Astrocyte (in vitro differentiated cells and primary cell): ENCODE measurements at regions not wholly inside any gene's neighbourhood (a gene's known extent, or its start where the extent isn't known, plus 50 kb on each side); places are given as distances from the start of the nearest gene placed in this dataset.
"Not testable (repeated sequence)": the region's sequence is repeated elsewhere in the genome, so short reads cannot be mapped to it uniquely, and the experiment has no call there.

ENCODE experiments used
- DNase-seq: peaks from one replicate; pipeline ENCODE4 v3.0.0-alpha.2; 2010; ENCODE audit warnings: low read depth
- FAIRE-seq: peaks from 2 replicates; lab custom pipeline; 2011; peaks lifted over from hg19 to GRCh38; lab: Jason Lieb, UNC
- H2AFZ ChIP-seq: 2 replicates; pipeline ENCODE4 v1.6.0; 2012; ENCODE audit warnings: low read depth, low read length, inconsistent platforms
- H3K27ac ChIP-seq: 2 replicates; pipeline ENCODE4 v1.5.1; 2011; ENCODE audit warnings: low read depth, low read length, inconsistent platforms
- H3K27me3 ChIP-seq: 2 replicates; pipeline ENCODE4 v1.6.0; 2011; ENCODE audit warnings: low read length, inconsistent platforms; ENCODE audit not compliant: insufficient read depth
- H3K36me3 ChIP-seq: 2 replicates; pipeline ENCODE4 v1.5.1; 2011; ENCODE audit warnings: low read length, inconsistent platforms; ENCODE audit not compliant: insufficient read depth
- H3K4me1 ChIP-seq: 2 replicates; pipeline ENCODE4 v1.5.1; 2011; ENCODE audit warnings: low read length, inconsistent platforms; ENCODE audit not compliant: insufficient read depth
- H3K4me2 ChIP-seq: 2 replicates; pipeline ENCODE4 v1.6.0; 2012; ENCODE audit warnings: low read length, inconsistent platforms
- H3K4me3 ChIP-seq: 2 replicates; pipeline ENCODE4 v1.5.1; 2011; ENCODE audit warnings: low read depth, mild to moderate bottlenecking, low read length, inconsistent platforms; ENCODE audit not compliant: insufficient read depth
- H3K79me2 ChIP-seq: 2 replicates; pipeline ENCODE4 v1.6.0; 2012; ENCODE audit warnings: mild to moderate bottlenecking, low read length, inconsistent platforms; ENCODE audit not compliant: insufficient read depth
- H3K9ac ChIP-seq: 2 replicates; pipeline ENCODE4 v1.6.0; 2012; ENCODE audit warnings: mild to moderate bottlenecking, low read length, inconsistent platforms
- H3K9me3 ChIP-seq: 2 replicates; pipeline ENCODE4 v1.5.1; 2012; ENCODE audit warnings: low read depth, mild to moderate bottlenecking, low read length, inconsistent platforms; ENCODE audit not compliant: insufficient read depth
- H4K20me1 ChIP-seq: 2 replicates; pipeline ENCODE4 v1.6.0; 2012; ENCODE audit warnings: low read length, inconsistent platforms; ENCODE audit not compliant: insufficient read depth
- H3K27ac Mint-ChIP-seq: one replicate; pipeline ENCODE4 v1.8.0; 2021; ENCODE audit warnings: mild to moderate bottlenecking, mixed read lengths; ENCODE audit not compliant: unreplicated experiment
- H3K27me3 Mint-ChIP-seq: one replicate; pipeline ENCODE4 v1.8.0; 2021; ENCODE audit warnings: low read depth, mixed read lengths; ENCODE audit not compliant: unreplicated experiment
- H3K36me3 Mint-ChIP-seq: one replicate; pipeline ENCODE4 v1.8.0; 2021; ENCODE audit warnings: low read depth, mixed read lengths; ENCODE audit not compliant: unreplicated experiment
- H3K4me1 Mint-ChIP-seq: one replicate; pipeline ENCODE4 v1.8.0; 2021; ENCODE audit warnings: low read depth, mixed read lengths; ENCODE audit not compliant: unreplicated experiment
- H3K4me3 Mint-ChIP-seq: one replicate; pipeline ENCODE4 v1.8.0; 2021; ENCODE audit warnings: mild to moderate bottlenecking, moderate library complexity, mixed read lengths; ENCODE audit not compliant: unreplicated experiment
- H3K9me3 Mint-ChIP-seq: one replicate; pipeline ENCODE4 v1.8.0; 2021; ENCODE audit warnings: mild to moderate bottlenecking, mixed read lengths; ENCODE audit not compliant: unreplicated experiment
- CTCF ChIP-seq: IDR thresholded peaks from 2 replicates; pipeline ENCODE4 v1.5.1; 2011; ENCODE audit warnings: low read depth, mild to moderate bottlenecking, inconsistent platforms, low read length, moderate library complexity; ENCODE audit not compliant: insufficient read depth
- EZH2 ChIP-seq: IDR thresholded peaks from 2 replicates; pipeline ENCODE4 v1.6.1; 2012; ENCODE audit warnings: mild to moderate bottlenecking, low read length, inconsistent platforms; ENCODE audit not compliant: insufficient read depth

- FAIRE-seq, result not testable (repeated sequence)
Measured at GRCh38 chr11:89658767-89659166, 51.3 kb upstream of the TRIM77 start.

GRCh38 chr11:89659414-89659813 lies 50.7 kb upstream of the TRIM77 start:
- H3K79me2 ChIP-seq, H3K27ac ChIP-seq, H3K27me3 Mint-ChIP-seq, H3K9me3 Mint-ChIP-seq, H3K27me3 ChIP-seq, DNase-seq, H3K4me3 Mint-ChIP-seq, H3K9ac ChIP-seq, H4K20me1 ChIP-seq, H3K4me1 ChIP-seq, H3K4me3 ChIP-seq, H3K36me3 Mint-ChIP-seq, H3K9me3 ChIP-seq, H3K36me3 ChIP-seq, H2AFZ ChIP-seq, H3K4me1 Mint-ChIP-seq, H3K4me2 ChIP-seq, H3K27ac Mint-ChIP-seq, FAIRE-seq: not testable (repeated sequence)

More at GRCh38 chr11:89658767-89659166, 51.3 kb upstream of the TRIM77 start:
- H3K4me1 Mint-ChIP-seq, H3K27ac ChIP-seq, H3K36me3 Mint-ChIP-seq, DNase-seq, H3K4me2 ChIP-seq, H3K4me3 ChIP-seq, H2AFZ ChIP-seq, H3K27me3 ChIP-seq, H3K4me3 Mint-ChIP-seq, H3K9me3 Mint-ChIP-seq, H3K9me3 ChIP-seq, H4K20me1 ChIP-seq, H3K27me3 Mint-ChIP-seq, H3K9ac ChIP-seq, H3K36me3 ChIP-seq, H3K79me2 ChIP-seq, H3K27ac Mint-ChIP-seq, H3K4me1 ChIP-seq: not testable (repeated sequence)

- H4K20me1 ChIP-seq, result no peaks in the 10 kb centered on the region
- no peaks in the 10 kb centered on the region for H3K4me1 ChIP-seq
- no peaks in the 10 kb centered on the region for H3K4me1 Mint-ChIP-seq
- DNase-seq (no peak), FAIRE-seq (no peak)
- no peak overlapping the region for H3K9ac ChIP-seq
- H3K79me2 ChIP-seq, result no peaks in the 10 kb centered on the region
- no peaks in the 10 kb centered on the region for H3K36me3 ChIP-seq
- no peaks in the 10 kb centered on the region for H3K9me3 Mint-ChIP-seq
- no peak overlapping the region for H3K4me2 ChIP-seq
- H3K27me3 Mint-ChIP-seq, result no peaks in the 10 kb centered on the region
- H3K4me3 Mint-ChIP-seq, result no peak overlapping the region
- H3K4me3 ChIP-seq, result no peak overlapping the region
- H3K36me3 Mint-ChIP-seq, result no peaks in the 10 kb centered on the region
- TF ChIP-seq EZH2, result no peak
- TF ChIP-seq CTCF, result no peak
- no peaks in the 10 kb centered on the region for H3K9me3 ChIP-seq
- no peaks in the 10 kb centered on the region for H3K27me3 ChIP-seq
- H3K27ac Mint-ChIP-seq, result no peak overlapping the region
- no peak overlapping the region for H2AFZ ChIP-seq
- H3K27ac ChIP-seq, result no peak overlapping the region
Measured at GRCh38 chr11:89660234-89660633, 49.9 kb upstream of the TRIM77 start.
